GM19099 (cell line): ENCODE measurements at regions not wholly inside any gene's neighbourhood (a gene's known extent, or its start where the extent isn't known, plus 50 kb on each side); places are given as distances from the start of the nearest gene placed in this dataset.

Source experiments
- POLR2A ChIP-seq: IDR thresholded peaks from 3 replicates; pipeline ENCODE4 v1.6.1; 2011; ENCODE audit warnings: low read depth; ENCODE audit not compliant: insufficient read length; ENCODE audit errors: extremely low read depth

DNA sequence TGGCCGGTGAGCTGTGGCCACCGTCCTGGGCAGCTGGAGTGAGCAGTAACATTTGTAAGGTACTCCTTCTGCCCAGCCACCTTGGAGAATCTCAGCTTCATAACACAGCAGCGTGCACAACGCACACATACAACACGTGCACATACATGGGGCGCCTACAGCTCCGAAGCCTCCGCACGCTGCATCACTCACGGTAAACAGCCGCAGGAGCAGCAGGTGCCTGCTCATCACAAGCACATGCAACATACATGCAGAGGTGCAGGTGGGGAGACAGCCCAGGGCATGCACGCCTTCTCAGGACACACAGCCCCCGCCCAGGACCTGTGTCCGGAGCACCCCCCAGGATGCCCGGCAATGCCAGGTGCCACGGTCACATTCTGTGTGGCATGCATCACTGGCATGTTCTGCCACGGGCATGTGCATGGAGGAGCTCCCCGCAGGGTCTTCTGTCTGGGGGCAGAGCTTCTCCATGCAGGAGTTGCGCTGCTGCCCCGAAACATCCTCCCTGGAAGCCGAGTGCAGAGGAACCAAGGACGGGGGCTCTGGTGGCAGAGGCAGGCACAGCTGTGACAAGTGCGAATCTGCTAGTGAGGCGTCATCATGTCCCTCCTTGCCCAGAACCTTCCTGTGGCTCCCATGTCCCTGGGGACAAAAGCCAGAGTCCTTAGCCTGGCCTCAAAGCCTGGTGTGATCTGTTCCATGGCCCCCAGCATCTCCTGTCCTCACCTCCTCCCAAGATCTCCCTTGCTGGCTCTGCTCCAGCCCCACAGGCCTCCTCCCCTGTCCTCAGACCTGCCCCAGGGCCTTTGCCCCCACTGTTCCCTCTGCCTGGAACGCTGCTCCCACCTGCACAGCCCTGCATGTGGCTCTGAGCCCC is 184.0 kb upstream of the GSE1 start:
- no peak for TF ChIP-seq POLR2A

DNA sequence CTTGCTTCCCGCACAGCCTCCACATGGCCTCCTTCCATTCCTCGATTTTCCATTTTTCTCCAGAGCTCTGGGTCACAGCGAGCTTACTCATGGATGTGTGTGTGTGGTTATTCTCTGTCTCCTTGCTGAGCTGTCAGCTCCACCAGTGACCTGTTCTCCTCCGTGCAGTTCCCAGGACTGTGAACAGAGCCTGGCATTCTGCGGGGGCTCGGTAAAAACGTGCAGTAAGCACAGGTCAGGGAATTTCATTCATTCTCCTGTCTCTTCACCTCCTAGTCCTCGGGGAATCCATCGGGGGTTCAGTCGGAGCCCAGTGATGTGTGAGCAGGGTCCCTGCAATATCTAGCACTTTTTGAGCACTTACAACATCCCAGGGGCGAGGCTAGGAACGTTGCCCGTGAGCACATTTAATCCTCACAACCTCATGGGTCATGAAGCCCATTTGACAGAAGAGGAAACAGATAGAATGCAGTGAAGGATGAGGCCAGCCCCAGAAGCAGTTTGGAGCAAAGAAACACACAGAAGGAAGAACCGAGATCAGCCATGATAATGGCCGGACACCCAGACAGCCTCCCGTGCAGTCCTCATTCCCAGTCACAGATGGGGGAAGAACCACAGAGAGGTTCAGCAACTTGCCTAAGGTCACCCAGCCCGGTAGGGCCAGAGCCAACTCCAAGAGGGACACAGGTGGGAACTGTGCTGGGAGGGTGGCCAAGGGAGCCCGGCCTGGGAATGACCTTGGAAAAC is 183.2 kb upstream of the GSE1 start:
- TF ChIP-seq POLR2A: no peak

DNA sequence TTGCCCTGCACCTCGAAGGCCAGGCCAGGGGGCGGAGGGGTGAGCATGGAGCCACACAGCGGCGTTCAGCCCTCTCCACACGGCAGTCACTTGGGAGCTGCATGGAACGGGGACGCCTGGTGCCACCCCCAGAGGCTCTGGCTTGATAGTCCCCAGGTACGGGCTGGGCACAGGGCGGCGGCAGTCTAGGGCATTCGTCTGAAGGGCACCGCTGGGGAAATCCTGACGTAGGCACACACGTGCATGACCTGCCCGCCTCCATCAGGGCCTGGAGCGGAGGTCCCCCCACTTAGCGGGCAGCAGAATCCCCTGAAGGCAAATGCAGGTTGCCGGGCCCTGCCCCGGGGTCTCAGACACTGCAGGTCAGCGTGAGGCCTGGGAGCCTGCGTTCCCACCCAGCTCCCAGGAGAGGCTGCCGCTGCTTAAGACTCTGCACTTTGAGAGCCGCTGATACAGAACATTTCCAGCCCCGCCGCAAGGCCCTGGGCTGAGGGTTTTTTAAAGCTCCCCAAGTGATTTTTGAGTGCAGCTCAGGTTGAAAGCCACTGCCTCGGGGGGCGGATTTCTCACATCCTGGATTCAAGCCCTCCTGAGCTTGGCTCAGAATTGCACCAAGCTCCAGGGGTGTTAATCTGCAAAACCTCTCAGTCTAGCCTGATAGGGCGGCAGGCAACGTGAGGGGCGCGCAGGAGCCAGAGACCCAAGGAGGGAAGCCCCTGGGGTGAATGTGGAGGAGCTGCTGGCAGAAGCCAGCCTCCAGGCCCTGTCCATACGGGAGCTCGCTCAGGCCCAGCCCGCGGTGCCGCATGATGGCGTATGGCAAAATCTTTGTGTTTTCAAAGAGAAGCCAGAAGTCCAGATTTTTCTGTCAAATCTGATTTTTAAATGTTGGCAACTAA is 182.3 kb upstream of the GSE1 start:
- TF ChIP-seq POLR2A: no peak

DNA sequence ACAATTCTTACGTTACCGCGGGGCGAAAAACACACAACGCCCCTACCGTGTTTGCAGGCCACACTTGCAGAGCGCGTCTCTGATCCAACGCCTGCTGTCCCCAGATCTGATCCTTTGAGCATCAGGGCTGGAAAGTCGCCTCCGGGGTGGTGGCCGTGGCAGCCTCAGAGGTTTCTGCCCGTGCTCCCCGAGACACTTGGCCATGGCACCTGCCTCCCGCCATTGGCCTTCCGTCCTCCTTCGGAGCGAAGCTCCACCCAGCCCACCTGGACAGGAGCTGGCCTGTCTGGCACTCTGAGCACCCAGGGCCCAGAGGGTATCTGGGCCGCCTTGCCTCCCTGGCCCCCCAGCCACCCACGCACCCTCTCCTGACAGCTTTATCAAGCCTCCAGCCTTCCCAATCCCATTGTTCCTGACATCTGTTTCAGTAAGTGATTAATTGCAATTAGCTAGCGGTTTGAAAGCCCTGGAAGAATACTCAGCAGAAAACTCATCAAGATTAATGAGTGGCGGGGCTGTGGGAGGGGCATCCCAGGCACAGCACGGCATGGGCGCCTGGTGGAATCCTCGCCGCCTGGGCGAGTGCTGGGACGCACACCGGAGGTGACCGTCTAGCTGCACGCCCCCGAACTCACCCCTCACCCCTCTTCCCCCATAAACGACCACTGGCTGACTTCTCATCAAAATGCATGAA is 181.5 kb upstream of the GSE1 start:
- no peak for TF ChIP-seq POLR2A

DNA sequence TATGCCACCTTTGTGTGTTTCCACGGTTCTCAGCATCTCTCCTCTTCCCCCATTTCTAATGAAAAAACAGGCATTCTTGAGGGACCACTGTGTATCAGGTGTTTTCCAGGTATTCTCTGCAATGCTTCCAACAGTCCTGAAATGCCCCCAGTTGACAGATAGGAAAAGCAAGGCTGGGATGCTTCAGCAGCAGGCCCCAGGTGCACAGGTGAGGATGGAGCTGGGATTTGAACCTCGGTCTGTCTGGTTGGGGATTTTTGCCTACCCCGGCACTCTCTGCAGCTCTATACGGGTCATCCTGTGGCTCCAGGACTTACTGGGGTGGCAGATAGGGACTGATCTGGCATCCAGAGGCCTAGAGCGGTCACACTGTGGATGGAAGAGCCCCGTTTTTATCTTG is 180.5 kb upstream of the GSE1 start:
- no peak for TF ChIP-seq POLR2A

DNA sequence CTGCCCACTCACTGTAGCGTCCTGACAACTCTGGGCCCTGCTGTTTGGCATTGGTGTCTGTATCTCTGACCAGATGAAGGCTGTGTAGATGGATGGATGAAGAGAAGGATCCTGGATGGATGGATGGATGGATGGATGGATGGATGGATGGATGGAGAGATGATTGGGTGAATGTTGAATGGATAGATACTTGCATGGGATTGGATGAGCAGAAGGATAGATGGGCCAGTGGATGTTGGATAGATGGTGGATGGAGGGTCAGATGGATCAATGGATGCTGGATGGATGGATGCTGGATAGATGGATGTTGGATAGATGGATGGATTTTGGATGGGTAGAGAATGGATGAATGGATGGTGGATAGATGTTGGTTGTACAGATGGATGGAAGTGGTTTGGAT is 179.6 kb upstream of the GSE1 start:
- TF ChIP-seq POLR2A: no peak

DNA sequence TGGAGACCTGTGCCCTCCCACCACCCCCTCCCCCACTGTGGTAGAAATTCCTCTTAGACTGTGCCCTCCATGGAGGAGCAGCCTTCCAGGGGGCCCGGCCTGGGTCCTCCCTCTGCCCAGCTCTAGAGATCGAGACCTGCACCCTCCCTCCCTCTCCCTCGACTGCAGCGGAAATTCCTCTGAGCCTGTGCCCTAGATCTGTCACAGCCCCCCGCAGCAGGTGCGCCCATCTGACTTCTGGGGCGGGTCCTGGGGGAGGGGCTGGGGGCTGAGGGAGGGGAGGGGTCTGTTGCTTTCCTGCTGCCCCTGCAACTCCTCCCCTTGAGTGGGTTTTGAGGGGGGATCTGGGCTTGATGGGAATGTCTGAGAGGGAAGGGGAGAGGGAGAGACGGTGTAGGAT is 177.8 kb upstream of the GSE1 start:
- no peak for TF ChIP-seq POLR2A

DNA sequence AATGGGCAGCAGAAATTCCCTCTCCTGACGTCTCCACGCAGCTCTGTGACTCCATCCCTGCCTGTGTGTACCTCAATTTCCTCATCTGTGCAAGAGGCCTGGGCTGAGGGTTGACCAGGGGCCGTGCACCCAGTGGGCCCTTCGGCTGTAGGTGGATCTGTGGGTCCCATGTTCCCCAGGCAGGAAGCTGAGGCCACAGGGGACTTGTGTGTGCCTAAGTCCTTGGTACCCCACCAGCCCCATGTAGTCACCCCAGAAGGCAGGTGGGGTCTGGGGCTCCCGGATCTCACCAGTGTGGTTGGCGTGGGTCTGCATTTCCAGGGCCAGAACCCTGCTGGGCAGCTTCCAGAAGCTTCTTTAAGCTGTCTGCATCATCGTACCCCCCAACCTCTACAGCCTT is 177.4 kb upstream of the GSE1 start:
- no peak for TF ChIP-seq POLR2A

DNA sequence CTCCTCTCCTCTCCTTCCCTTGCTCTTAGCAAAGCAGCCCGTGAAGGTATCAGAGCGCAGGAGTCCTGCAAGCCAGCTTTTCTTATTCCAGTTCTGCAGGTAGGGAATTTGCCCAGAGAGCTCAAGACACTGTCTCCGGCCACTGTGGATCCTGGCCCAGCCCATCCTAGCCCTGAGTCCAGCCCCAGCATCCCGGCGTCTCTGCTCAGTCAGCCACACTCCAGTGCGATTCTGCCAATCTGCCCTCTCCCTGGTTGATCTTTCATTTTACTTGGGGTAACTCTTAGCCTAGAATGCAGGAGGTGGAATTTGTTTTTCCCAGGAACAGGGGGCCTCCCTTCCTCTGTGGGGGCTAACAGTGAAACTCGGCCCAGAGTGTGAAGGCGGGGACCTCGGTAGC is 176.9 kb upstream of the GSE1 start:
- TF ChIP-seq POLR2A: no peak

DNA sequence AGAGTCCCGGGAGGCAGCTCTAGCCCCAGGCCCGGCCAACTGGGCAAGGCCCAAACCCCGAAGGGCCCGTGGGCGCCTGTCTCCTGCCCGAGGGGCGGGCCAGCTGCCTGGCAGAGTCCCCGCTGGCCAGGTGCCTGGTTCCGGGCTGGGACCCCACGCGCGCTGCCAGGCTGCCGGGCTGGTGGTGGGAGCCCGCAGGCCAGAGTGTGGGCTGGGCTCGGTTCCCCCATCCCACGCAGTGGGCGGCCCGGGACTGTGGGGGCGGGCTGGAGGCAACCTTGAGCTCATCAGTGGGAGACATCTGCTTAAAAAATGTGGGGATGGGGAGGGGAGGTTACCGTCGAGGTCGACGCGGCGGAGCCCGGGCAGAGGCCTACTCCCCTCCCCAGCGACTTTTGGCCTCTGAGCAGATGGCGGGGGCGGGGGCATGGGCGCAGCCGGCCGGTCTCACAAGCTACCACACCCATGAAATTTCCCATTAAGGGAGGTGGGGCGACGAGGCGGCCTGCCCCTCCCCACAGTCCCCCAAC is 176.4 kb upstream of the GSE1 start:
- TF ChIP-seq POLR2A: no peak

DNA sequence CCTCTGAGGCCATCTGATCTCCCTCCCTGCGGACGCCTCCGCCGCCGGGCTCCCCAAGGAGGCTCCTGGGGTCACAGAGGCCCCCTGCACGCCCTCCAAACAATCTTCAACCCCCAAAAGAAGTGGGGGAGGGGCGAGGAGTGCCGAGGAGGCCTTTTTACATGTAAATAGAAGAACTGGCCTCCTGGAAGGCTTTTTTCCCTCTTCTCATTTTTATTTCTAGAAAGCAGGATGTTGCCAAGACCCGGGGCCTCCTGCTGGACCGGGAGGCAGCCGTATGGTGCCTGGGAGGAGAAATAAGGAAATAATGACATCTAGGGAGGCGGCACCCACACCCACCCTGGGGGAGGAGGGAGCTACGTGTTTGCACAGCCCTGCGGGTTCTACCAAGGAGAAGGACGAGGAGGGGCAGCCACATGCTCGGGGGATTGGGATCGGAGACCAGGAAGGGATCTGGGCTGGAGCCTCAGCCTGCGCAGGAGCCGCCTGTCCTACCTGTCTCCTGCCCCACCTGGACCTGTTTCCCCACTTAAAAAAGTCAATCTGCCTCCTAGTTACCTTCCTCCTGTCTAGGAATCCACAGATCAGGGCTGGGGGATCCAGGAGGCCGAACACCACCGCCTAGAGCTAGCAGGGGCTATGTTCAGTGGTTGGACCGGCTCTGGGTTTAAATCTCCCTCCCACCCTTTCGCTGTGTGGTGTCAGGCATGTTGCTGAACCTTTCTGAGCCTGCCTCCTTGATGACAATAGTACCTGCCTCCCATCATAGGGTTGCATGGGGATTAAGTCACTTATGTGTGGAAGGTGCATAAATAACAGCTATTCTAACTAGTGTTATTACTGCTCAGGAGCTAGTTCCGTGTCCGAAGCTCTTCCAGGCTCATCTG is 175.7 kb upstream of the GSE1 start:
- TF ChIP-seq POLR2A: no peak

DNA sequence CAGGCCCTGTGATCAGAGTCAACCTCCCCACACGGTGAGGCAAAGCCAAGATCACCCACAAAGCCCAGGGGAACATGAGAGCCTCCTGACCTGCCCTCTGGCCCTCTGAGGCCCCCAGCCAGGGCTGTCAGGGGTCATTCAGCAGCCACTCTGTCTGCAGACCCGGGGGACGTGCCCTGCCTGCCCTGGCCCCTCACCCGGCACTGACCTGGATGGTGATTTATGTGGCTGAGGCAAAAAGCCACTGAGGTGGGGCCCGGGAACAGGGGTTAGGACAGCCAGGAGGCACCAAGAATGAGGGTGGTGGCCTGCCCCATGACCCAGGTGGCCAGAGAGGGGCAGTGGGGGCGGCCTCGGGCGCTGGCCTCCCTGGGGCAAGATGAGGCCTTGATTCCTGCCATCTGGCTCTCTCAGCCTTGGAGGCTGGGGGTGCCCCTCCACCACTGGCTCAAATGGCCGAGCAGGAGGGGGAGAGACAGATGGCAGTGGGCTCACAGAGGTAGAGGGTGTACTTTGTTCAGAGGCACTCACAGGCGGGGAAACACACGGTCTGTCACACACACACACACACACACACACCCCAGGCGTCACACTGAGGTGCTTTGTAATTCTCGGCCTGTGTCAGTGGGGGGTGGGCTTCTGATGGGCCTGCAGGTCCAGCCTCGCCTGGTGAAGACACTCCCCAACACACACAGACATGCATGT is 174.0 kb upstream of the GSE1 start:
- TF ChIP-seq POLR2A: no peak

DNA sequence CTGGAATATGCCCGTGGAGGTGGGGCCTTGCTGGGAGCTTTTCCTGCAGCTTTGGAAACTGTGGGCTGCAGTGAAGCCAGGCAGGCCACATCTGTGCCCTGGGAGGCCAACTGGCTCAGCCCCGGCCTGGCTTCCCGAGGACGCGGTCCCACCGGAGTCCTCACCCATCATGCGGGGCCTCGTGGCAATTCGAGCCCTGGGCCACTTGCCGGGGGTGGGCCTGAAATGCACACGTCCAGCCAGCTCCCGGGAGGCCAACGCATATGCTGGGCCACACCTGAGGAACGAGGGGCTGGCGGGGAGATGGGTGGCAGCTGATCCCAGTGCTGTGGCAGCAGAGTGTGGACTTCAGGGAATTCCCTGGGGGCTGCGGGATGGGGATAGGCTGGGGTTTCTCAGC is 172.4 kb upstream of the GSE1 start:
- TF ChIP-seq POLR2A: no peak
